GM23338 (cell line): ENCODE measurements at regions not wholly inside any gene's neighbourhood (a gene's known extent, or its start where the extent isn't known, plus 50 kb on each side); places are given as distances from the start of the nearest gene placed in this dataset.

Experiments
- CREB1 ChIP-seq: fragments of 250-450 bp; sonication (Bioruptor Pico); IDR thresholded peaks from 2 replicates; pipeline ENCODE4 v1.5.0; 2020; ENCODE audit warnings: low read depth, mild to moderate bottlenecking, moderate library complexity
- CTCF ChIP-seq, 2 experiments: fragments of 200-600 bp in 1 of 2; sonication (generic) in 1 of 2; conservative IDR thresholded peaks; 2 replicates each; pipeline versions ENCODE4 v1.5.1 to v1.6.1; 2016 to 2017; ENCODE audit warnings: antibody characterized with exemption in 2 of 2, low read depth in 2 of 2, mild to moderate bottlenecking in 2 of 2, moderate library complexity in 1 of 2
- ETS1 ChIP-seq: IDR thresholded peaks from 2 replicates; pipeline ENCODE4 v1.6.1; 2016; ENCODE audit warnings: antibody characterized with exemption
- EZH2 ChIP-seq: fragments of 200-600 bp; sonication (generic); IDR thresholded peaks from one replicate; pipeline ENCODE4 v1.8.0; 2017; ENCODE audit warnings: antibody characterized with exemption, mild to moderate bottlenecking, low read depth; ENCODE audit not compliant: unreplicated experiment
- EZH2phosphoT487 ChIP-seq: fragments of 200-600 bp; sonication (generic); IDR thresholded peaks from one replicate; pipeline ENCODE4 v1.8.1; 2018; ENCODE audit warnings: antibody characterized with exemption; ENCODE audit not compliant: unreplicated experiment
- JUNB ChIP-seq: IDR thresholded peaks from one replicate; pipeline ENCODE4 v1.6.1; 2016; ENCODE audit warnings: antibody characterized with exemption; ENCODE audit not compliant: unreplicated experiment
- NANOG ChIP-seq: IDR thresholded peaks from 2 replicates; pipeline ENCODE4 v1.6.1; 2016; ENCODE audit warnings: antibody characterized with exemption, borderline replicate concordance
- POLR2AphosphoS5 ChIP-seq: IDR thresholded peaks from 2 replicates; pipeline ENCODE4 v1.6.1; 2016; ENCODE audit warnings: antibody characterized with exemption, low read depth
- REST ChIP-seq: IDR thresholded peaks from one replicate; pipeline ENCODE4 v1.6.1; 2018; ENCODE audit warnings: antibody characterized with exemption; ENCODE audit not compliant: unreplicated experiment
- STAT1 ChIP-seq: IDR thresholded peaks from one replicate; pipeline ENCODE4 v1.6.1; 2016; ENCODE audit warnings: antibody characterized with exemption; ENCODE audit not compliant: unreplicated experiment
- ZNF114 ChIP-seq: fragments of 250-450 bp; sonication (Bioruptor Pico); IDR thresholded peaks from 2 replicates; pipeline ENCODE4 v1.5.0; 2020; ENCODE audit warnings: mild to moderate bottlenecking, moderate library complexity
- ZNF331 ChIP-seq: fragments of 250-450 bp; sonication (Bioruptor Pico); IDR thresholded peaks from 2 replicates; pipeline ENCODE4 v1.5.0; 2020; ENCODE audit warnings: low read depth, mild to moderate bottlenecking, moderate library complexity
- ZNF462 ChIP-seq: fragments of 250-450 bp; sonication (Bioruptor Pico); IDR thresholded peaks from 2 replicates; pipeline ENCODE4 v1.5.0; 2020; ENCODE audit warnings: mild to moderate bottlenecking, moderate library complexity

- TF ChIP-seq CTCF (conservative IDR thresholded peaks at IDR 0.05; ENCODE audit: low read depth in 2 of 2) (no peak), EZH2 (no peak), POLR2AphosphoS5 (no peak), STAT1 (no peak), JUNB (no peak), EZH2phosphoT487 (no peak), ZNF331 (CRISPR knock-in tag) (no peak), REST (no peak), CREB1 (CRISPR knock-in tag) (no peak), ETS1 (no peak), ZNF114 (CRISPR knock-in tag) (no peak), NANOG (no peak), ZNF462 (no peak)
Observed at GRCh38 chr1:199753513-199753912, 274.0 kb upstream of the NR5A2 start.
